ENCODE measurements at regions not wholly inside any gene's neighbourhood (a gene's known extent, or its start where the extent isn't known, plus 50 kb on each side); places are given as distances from the start of the nearest gene placed in this dataset.
A peak's percentile ranks its signal among the peaks of the same experiment; 100 is the strongest.

DNA sequence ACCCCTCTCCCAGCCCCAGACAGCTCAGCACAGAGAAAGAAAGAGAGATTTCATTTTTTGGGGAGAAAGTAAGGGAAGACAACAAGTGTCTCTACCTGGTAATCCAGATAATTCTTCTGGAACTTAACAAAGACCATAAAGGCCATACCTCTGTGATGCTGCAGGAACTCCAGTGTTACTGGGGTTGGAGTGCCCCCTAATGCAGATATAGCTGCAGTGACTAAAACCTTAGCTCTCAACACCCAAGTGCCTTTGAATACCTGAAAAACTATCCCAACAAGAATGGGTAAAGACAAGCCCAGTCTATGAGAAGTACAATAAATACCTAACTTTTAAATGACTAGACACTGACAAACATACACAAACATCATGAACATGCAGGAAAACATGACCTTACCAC lies 365.3 kb upstream of the PTCHD4 start:
- H2AFZ ChIP-seq (ENCODE audit: low read length), result no peak overlapping the region
- no peak overlapping the region for H2AK5ac ChIP-seq (ENCODE audit: insufficient read length, low read length)
- H3T11ph ChIP-seq (ENCODE audit: low read length), result no peak overlapping the region
- peak; percentile 41 for DNase-seq
- no peak overlapping the region for H4K91ac ChIP-seq (ENCODE audit: insufficient read length, low read depth, low read length)
- H2BK5ac ChIP-seq (ENCODE audit: insufficient read length, low read length), result no peak overlapping the region
- H3K4me2 ChIP-seq (ENCODE audit: insufficient read depth, insufficient read length, low read length), result no peak overlapping the region
- H3K9me3 ChIP-seq (ENCODE audit: control insufficient read depth, low read depth, low read length), result no peaks in the 10 kb centered on the region
- no peak overlapping the region for H2BK12ac ChIP-seq (ENCODE audit: insufficient read length, low read depth, low read length)
- Mint-ChIP-seq H3K27ac (no peak overlapping the region), H3K4me3 (no peak overlapping the region), H3K27me3 (ENCODE audit: low read depth) (peaks cover 1% of the 10 kb centered on the region; the same call in 1 of the 2 replicates), H3K36me3 (ENCODE audit: insufficient read depth in 1 of 3, low read depth in 3 of 3) (no peaks in the 10 kb centered on the region), H3K9me3 (no peaks in the 10 kb centered on the region), H3K4me1 (0 out of 4 replicates have a peak, but pooled peaks cover 0 to 2% of the 10 kb centered on the region in 2 experiments)
- H3K23ac ChIP-seq (ENCODE audit: insufficient read length, low read depth, low read length), result no peak overlapping the region
- no peaks in the 10 kb centered on the region for H3K23me2 ChIP-seq (ENCODE audit: insufficient read length, low read depth, low read length, poor library complexity, severe bottlenecking)
- H3K79me1 ChIP-seq (ENCODE audit: insufficient read depth, low read depth, low read length, poor library complexity, severe bottlenecking), result no peaks in the 10 kb centered on the region
- no peak overlapping the region for H2BK120ac ChIP-seq (ENCODE audit: low read depth, low read length, poor library complexity, severe bottlenecking)
- H3K14ac ChIP-seq (ENCODE audit: insufficient read depth, low read length), result no peak overlapping the region
- TF ChIP-seq, protein P1, sequence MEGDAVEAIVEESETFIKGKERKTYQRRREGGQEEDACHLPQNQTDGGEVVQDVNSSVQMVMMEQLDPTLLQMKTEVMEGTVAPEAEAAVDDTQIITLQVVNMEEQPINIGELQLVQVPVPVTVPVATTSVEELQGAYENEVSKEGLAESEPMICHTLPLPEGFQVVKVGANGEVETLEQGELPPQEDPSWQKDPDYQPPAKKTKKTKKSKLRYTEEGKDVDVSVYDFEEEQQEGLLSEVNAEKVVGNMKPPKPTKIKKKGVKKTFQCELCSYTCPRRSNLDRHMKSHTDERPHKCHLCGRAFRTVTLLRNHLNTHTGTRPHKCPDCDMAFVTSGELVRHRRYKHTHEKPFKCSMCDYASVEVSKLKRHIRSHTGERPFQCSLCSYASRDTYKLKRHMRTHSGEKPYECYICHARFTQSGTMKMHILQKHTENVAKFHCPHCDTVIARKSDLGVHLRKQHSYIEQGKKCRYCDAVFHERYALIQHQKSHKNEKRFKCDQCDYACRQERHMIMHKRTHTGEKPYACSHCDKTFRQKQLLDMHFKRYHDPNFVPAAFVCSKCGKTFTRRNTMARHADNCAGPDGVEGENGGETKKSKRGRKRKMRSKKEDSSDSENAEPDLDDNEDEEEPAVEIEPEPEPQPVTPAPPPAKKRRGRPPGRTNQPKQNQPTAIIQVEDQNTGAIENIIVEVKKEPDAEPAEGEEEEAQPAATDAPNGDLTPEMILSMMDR (conservative IDR thresholded peaks at IDR 0.05), result peak; percentile 72
- H3K4ac ChIP-seq (ENCODE audit: low read depth, low read length), result no peak overlapping the region
- H2BK20ac ChIP-seq (ENCODE audit: low read depth, low read length, poor library complexity, severe bottlenecking), result no peak overlapping the region
- no peaks in the 10 kb centered on the region for H4K20me1 ChIP-seq (ENCODE audit: control insufficient read depth, insufficient read depth, insufficient read length)
- no peaks in the 10 kb centered on the region for H3K4me1 ChIP-seq (ENCODE audit: insufficient read depth, low read length)
- H3K27ac ChIP-seq (ENCODE audit: insufficient read length, low read depth, low read length), result no peak overlapping the region
- no peaks in the 10 kb centered on the region for H3K79me2 ChIP-seq (ENCODE audit: insufficient read depth, low read length)
- H2BK15ac ChIP-seq (ENCODE audit: low read depth, low read length), result no peak overlapping the region
- H4K5ac ChIP-seq (ENCODE audit: insufficient read length, low read depth, low read length), result no peak overlapping the region
- H3K9ac ChIP-seq (ENCODE audit: extremely low read depth, insufficient read length, low read length), result no peak overlapping the region
- H3K56ac ChIP-seq (ENCODE audit: insufficient read length, low read depth, low read length), result no peak overlapping the region
- H3K27me3 ChIP-seq (ENCODE audit: insufficient read depth, low read length), result no peaks in the 10 kb centered on the region
- no peak overlapping the region for H3K18ac ChIP-seq (ENCODE audit: insufficient read length, low read depth, low read length)
- H4K8ac ChIP-seq (replicated peaks; ENCODE audit: insufficient read length, low read depth, low read length), result no peak overlapping the region

Data from H9 (cell line).